Kidney capillary endothelial cell (primary cell): ENCODE measurements at regions not wholly inside any gene's neighbourhood (a gene's known extent, or its start where the extent isn't known, plus 50 kb on each side); places are given as distances from the start of the nearest gene placed in this dataset.

Experiments used
- DNase-seq: peaks from one replicate; pipeline ENCODE4 v3.0.0-alpha.2; 2018; ENCODE audit warnings: low spot score

GRCh38 chr10:21021843-21022594, 124.9 kb upstream of the NEBL start:
- DNase-seq, result no peak

GRCh38 chr10:21021231-21021630, 124.1 kb upstream of the NEBL start:
- no peak for DNase-seq

- no peak for DNase-seq
These were observed 123.4 kb upstream of the NEBL start for GRCh38 chr10:21020545-21020944.

GRCh38 chr10:21019436-21019835, 122.3 kb upstream of the NEBL start:
- DNase-seq, result no peak

GRCh38 chr10:21015851-21016250, 118.7 kb upstream of the NEBL start:
- DNase-seq, result no peak

GRCh38 chr10:21014141-21014540, 117.0 kb upstream of the NEBL start:
- no peak for DNase-seq

- no peak for DNase-seq
These were observed 114.4 kb upstream of the NEBL start for GRCh38 chr10:21011433-21012018.

GRCh38 chr10:21010615-21011014, 113.5 kb upstream of the NEBL start:
- DNase-seq, result no peak

- no peak for DNase-seq
These were observed 106.2 kb upstream of the NEBL start for GRCh38 chr10:21003240-21003822.

GRCh38 chr10:21002091-21002878, 105.2 kb upstream of the NEBL start:
- DNase-seq, result no peak

GRCh38 chr10:20999699-21000098, 102.6 kb upstream of the NEBL start:
- DNase-seq, result no peak

- no peak for DNase-seq
These were observed 100.9 kb upstream of the NEBL start for GRCh38 chr10:20998036-20998435.

- no peak for DNase-seq
These were observed 98.2 kb upstream of the NEBL start for GRCh38 chr10:20995123-20995987.

- DNase-seq, result no peak
These were observed 96.9 kb upstream of the NEBL start for GRCh38 chr10:20993830-20994527.

- DNase-seq, result no peak
These were observed 96.3 kb upstream of the NEBL start for GRCh38 chr10:20993389-20993788.

- no peak for DNase-seq
These were observed 94.4 kb upstream of the NEBL start for GRCh38 chr10:20991526-20991925.

- DNase-seq, result no peak
These were observed 93.5 kb upstream of the NEBL start for GRCh38 chr10:20990604-20991003.

GRCh38 chr10:20988357-20988983, 91.4 kb upstream of the NEBL start:
- no peak for DNase-seq

GRCh38 chr10:20986049-20986448, 88.9 kb upstream of the NEBL start:
- no peak for DNase-seq

- no peak for DNase-seq
These were observed 87.6 kb upstream of the NEBL start for GRCh38 chr10:20984662-20985061.
